ENCODE measurements at regions not wholly inside any gene's neighbourhood (a gene's known extent, or its start where the extent isn't known, plus 50 kb on each side); places are given as distances from the start of the nearest gene placed in this dataset.

DNA sequence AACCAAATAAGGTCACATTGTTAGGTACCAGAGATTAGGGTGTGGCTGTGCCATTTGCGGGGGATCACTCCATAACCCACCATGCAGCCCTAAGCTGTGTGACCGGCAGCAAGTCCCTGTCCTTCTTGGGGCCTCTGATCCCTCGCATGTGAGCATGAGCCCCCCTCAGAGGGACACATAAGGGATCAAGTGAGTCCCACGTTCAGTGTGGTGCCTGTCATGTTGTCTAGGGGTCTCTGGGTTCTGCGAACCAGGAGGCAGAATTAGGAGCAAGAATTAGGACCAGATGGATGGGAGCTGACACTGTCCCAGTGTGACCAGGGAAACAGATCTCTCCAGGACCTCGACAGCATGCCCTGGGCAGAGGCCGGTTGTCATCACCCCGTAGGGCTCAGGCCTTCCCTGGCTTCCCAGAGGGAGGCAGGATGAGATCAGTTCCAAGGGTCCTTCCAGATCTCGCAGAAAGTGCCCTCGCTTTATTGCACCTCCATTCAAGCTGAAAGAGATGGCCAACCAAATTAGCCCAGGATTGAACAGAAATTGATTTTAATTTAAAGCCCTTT is 113.2 kb upstream of the OTOS start:
- BruUV-seq (replicated peaks): no TSS peak
- no peak for DNase-seq (ENCODE audit: low read depth, low spot score)
- Histone ChIP-seq H3K4me3 (no peak overlapping the region), H3K79me2 (ENCODE audit: control insufficient read depth, insufficient read depth, low read length) (no peaks in the 10 kb centered on the region), H2AFZ (ENCODE audit: control insufficient read depth, low read depth, low read length) (no peak overlapping the region), H3K4me1 (ENCODE audit: control insufficient read depth, insufficient read depth, low read length) (no peaks in the 10 kb centered on the region), H3K9me3 (replicated peaks; ENCODE audit: control insufficient read depth, insufficient read depth, low read length) (no peaks in the 10 kb centered on the region), H3K27me3 (replicated peaks in 1 of 2; ENCODE audit: control insufficient read depth in 2 of 2, insufficient read depth in 2 of 2, low read length in 1 of 2) (no peaks in the 10 kb centered on the region), H4K20me1 (ENCODE audit: control insufficient read depth, insufficient read depth) (no peaks in the 10 kb centered on the region), H3K27ac (ENCODE audit: control insufficient read depth, insufficient read depth) (no peak overlapping the region), H3K4me2 (ENCODE audit: control insufficient read depth, insufficient read depth) (no peak overlapping the region), H3K36me3 (ENCODE audit: control insufficient read depth in 2 of 2, insufficient read depth in 2 of 2, low read length in 1 of 2) (no peaks in the 10 kb centered on the region), H3K9ac (ENCODE audit: control insufficient read depth, insufficient read depth, low read length) (no peak overlapping the region)
- ChIA-PET CTCF (no interaction called here), POLR2A (no interaction called here), SMC1A (ENCODE audit: uncharacterized antibody, unreplicated experiment) (interaction anchor here (0.6 kb wide), 1 partner anchor 33 kb away, joined by 3 read pairs; no protein-coding TSS in a partner anchor), RAD21 (ENCODE audit: unreplicated experiment) (no interaction called here)
- in situ Hi-C loops (cut with MboI) (no loop called here), intact Hi-C loops (cut with micrococcal nuclease; ENCODE audit: unreplicated experiment) (no loop called here)
- TF ChIP-seq, protein P1, sequence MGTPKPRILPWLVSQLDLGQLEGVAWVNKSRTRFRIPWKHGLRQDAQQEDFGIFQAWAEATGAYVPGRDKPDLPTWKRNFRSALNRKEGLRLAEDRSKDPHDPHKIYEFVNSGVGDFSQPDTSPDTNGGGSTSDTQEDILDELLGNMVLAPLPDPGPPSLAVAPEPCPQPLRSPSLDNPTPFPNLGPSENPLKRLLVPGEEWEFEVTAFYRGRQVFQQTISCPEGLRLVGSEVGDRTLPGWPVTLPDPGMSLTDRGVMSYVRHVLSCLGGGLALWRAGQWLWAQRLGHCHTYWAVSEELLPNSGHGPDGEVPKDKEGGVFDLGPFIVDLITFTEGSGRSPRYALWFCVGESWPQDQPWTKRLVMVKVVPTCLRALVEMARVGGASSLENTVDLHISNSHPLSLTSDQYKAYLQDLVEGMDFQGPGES (IDR thresholded peaks at IDR 0.05): no peak
- TF ChIP-seq NBN (IDR thresholded peaks at IDR 0.05) (no peak), ETV6 (conservative IDR thresholded peaks at IDR 0.05 in 1 of 2, IDR thresholded peaks at IDR 0.05 in 1 of 2; ENCODE audit: borderline replicate concordance in 1 of 2, low read depth in 1 of 2) (no peak), CHD2 (IDR thresholded peaks at IDR 0.05; ENCODE audit: borderline replicate concordance, low read depth, low read length) (no peak), PAX8 (IDR thresholded peaks at IDR 0.05) (no peak), SP1 (IDR thresholded peaks at IDR 0.05; ENCODE audit: low read depth, low read length) (no peak), IRF4 (IDR thresholded peaks at IDR 0.05; ENCODE audit: low read depth, low read length) (no peak), CBX5 (IDR thresholded peaks at IDR 0.05; ENCODE audit: low read depth) (no peak)
- TF ChIP-seq, protein P2, sequence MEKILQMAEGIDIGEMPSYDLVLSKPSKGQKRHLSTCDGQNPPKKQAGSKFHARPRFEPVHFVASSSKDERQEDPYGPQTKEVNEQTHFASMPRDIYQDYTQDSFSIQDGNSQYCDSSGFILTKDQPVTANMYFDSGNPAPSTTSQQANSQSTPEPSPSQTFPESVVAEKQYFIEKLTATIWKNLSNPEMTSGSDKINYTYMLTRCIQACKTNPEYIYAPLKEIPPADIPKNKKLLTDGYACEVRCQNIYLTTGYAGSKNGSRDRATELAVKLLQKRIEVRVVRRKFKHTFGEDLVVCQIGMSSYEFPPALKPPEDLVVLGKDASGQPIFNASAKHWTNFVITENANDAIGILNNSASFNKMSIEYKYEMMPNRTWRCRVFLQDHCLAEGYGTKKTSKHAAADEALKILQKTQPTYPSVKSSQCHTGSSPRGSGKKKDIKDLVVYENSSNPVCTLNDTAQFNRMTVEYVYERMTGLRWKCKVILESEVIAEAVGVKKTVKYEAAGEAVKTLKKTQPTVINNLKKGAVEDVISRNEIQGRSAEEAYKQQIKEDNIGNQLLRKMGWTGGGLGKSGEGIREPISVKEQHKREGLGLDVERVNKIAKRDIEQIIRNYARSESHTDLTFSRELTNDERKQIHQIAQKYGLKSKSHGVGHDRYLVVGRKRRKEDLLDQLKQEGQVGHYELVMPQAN (conservative IDR thresholded peaks at IDR 0.05): no peak
- FAIRE-seq: no peak
- WGBS (ENCODE audit: insufficient coverage, insufficient replicate concordance, low lambda C conversion rate, missing lambda C conversion rate): 13% methylated on average over 10 of the region's 10 CpGs
- ATAC-seq: no peak

All from GM12878 (cell line).